ENCODE measurements at regions not wholly inside any gene's neighbourhood (a gene's known extent, or its start where the extent isn't known, plus 50 kb on each side); places are given as distances from the start of the nearest gene placed in this dataset.

DNA sequence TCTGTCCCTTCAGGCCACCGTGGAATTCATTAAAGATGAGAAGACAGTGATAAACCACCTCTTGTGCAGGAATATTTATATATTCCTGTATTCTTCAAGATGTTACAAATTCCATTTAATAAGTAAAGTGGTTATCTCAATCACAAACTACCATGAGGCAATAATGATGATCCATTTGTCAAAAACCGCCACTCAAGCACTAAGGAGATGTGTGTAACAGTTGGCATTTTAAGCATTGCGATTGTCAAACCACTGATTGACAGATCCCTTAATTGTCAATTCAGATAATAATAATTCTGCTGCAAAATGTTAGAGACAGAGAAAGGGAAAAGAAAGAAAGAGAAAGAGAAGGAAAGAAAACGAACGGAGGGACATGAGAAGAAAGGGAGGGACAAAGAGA, 476.1 kb upstream of the RBFOX1 start:
- Histone ChIP-seq H3K4me3 (no peak overlapping the region), H3K9me2 (ENCODE audit: insufficient read depth) (no peaks in the 10 kb centered on the region), H3K79me2 (replicated peaks; ENCODE audit: insufficient read depth) (no peaks in the 10 kb centered on the region), H3K36me3 (ENCODE audit: insufficient read depth) (no peaks in the 10 kb centered on the region), H4K20me1 (replicated peaks; ENCODE audit: insufficient read depth) (no peaks in the 10 kb centered on the region; the same call in 1 of the 2 replicates), H3K4me2 (no peak overlapping the region), H3K27ac (ENCODE audit: low read depth) (no peak overlapping the region), H3F3A (replicated peaks; ENCODE audit: low read depth) (no peaks in the 10 kb centered on the region), H3K27me3 (ENCODE audit: insufficient read depth) (peaks cover 59% of the 10 kb centered on the region), H2AFZ (no peak overlapping the region), H3K4me1 (ENCODE audit: insufficient read depth) (no peaks in the 10 kb centered on the region)
- Mint-ChIP-seq H3K27me3 (ENCODE audit: insufficient read depth, low read depth, poor library complexity) (peaks cover 61% of the 10 kb centered on the region), H3K9me3 (peaks cover 74% of the 10 kb centered on the region), H3K36me3 (ENCODE audit: low read depth) (no peaks in the 10 kb centered on the region; the same call in 2 of the 3 replicates), H3K4me1 (peaks cover 7% of the 10 kb centered on the region; the same call in 2 of the 3 replicates), H3K4me3 (no peak overlapping the region), H3K27ac (no peak overlapping the region)
- TF ChIP-seq EZH2 (IDR thresholded peaks at IDR 0.05; ENCODE audit: low read depth, unreplicated experiment) (no peak), JUNB (IDR thresholded peaks at IDR 0.05; ENCODE audit: unreplicated experiment) (no peak), NANOG (IDR thresholded peaks at IDR 0.05; ENCODE audit: borderline replicate concordance) (no peak), CTCF (conservative IDR thresholded peaks at IDR 0.05; ENCODE audit: low read depth in 2 of 2) (no peak), ZNF114 (CRISPR knock-in tag; IDR thresholded peaks at IDR 0.05) (no peak), STAT1 (IDR thresholded peaks at IDR 0.05; ENCODE audit: unreplicated experiment) (no peak)
- TF ChIP-seq, protein P1, sequence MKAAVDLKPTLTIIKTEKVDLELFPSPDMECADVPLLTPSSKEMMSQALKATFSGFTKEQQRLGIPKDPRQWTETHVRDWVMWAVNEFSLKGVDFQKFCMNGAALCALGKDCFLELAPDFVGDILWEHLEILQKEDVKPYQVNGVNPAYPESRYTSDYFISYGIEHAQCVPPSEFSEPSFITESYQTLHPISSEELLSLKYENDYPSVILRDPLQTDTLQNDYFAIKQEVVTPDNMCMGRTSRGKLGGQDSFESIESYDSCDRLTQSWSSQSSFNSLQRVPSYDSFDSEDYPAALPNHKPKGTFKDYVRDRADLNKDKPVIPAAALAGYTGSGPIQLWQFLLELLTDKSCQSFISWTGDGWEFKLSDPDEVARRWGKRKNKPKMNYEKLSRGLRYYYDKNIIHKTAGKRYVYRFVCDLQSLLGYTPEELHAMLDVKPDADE (IDR thresholded peaks at IDR 0.05), result no peak
- ATAC-seq (no peak), DNase-seq (ENCODE audit: low spot score) (no peak)

DNA sequence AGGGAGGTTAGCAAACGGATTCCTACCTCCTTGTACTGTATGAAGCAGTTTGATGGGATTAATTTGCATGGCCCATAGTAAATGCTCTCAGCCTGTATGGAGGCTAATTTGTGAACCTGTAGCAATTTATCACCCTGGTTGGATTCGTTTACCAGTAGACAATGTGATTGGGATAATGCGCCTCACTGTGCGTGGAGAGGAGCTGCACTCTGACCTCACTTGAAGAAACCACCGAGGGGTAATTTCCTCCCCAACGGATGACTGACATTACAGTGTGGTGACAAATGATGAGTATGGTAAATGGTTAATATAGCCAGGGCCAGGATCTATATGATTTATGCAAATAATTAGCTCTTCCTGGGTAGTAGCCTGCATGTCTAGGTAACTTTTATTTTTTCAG, 479.1 kb upstream of the RBFOX1 start:
- Mint-ChIP-seq H3K9me3 (peaks cover 83% of the 10 kb centered on the region), H3K4me1 (no peaks in the 10 kb centered on the region), H3K36me3 (ENCODE audit: low read depth) (peaks cover 3% of the 10 kb centered on the region; the same call in 1 of the 3 replicates), H3K27me3 (ENCODE audit: insufficient read depth, low read depth, poor library complexity) (peaks cover 38% of the 10 kb centered on the region), H3K4me3 (no peak overlapping the region), H3K27ac (no peak overlapping the region)
- no peak overlapping the region for H3K4me3 ChIP-seq
- no peaks in the 10 kb centered on the region; the same call in 1 of the 2 replicates for H4K20me1 ChIP-seq (replicated peaks; ENCODE audit: insufficient read depth)
- DNase-seq (ENCODE audit: low spot score) (no peak), ATAC-seq (no peak)
- H3K4me2 ChIP-seq, result no peak overlapping the region
- no peak overlapping the region for H3K27ac ChIP-seq (ENCODE audit: low read depth)
- no peaks in the 10 kb centered on the region; the same call in 1 of the 2 replicates for H3K36me3 ChIP-seq (ENCODE audit: insufficient read depth)
- no peaks in the 10 kb centered on the region for H3K9me2 ChIP-seq (ENCODE audit: insufficient read depth)
- H3K27me3 ChIP-seq (ENCODE audit: insufficient read depth), result peaks cover 30% of the 10 kb centered on the region
- H3K79me2 ChIP-seq (replicated peaks; ENCODE audit: insufficient read depth), result no peaks in the 10 kb centered on the region
- H3F3A ChIP-seq (replicated peaks; ENCODE audit: low read depth), result no peaks in the 10 kb centered on the region
- no peak overlapping the region for H2AFZ ChIP-seq
- H3K4me1 ChIP-seq (ENCODE audit: insufficient read depth), result no peaks in the 10 kb centered on the region
- TF ChIP-seq EZH2 (IDR thresholded peaks at IDR 0.05; ENCODE audit: low read depth, unreplicated experiment), result no peak
- TF ChIP-seq CTCF (conservative IDR thresholded peaks at IDR 0.05; ENCODE audit: low read depth in 2 of 2), result no peak
- TF ChIP-seq, protein P2, sequence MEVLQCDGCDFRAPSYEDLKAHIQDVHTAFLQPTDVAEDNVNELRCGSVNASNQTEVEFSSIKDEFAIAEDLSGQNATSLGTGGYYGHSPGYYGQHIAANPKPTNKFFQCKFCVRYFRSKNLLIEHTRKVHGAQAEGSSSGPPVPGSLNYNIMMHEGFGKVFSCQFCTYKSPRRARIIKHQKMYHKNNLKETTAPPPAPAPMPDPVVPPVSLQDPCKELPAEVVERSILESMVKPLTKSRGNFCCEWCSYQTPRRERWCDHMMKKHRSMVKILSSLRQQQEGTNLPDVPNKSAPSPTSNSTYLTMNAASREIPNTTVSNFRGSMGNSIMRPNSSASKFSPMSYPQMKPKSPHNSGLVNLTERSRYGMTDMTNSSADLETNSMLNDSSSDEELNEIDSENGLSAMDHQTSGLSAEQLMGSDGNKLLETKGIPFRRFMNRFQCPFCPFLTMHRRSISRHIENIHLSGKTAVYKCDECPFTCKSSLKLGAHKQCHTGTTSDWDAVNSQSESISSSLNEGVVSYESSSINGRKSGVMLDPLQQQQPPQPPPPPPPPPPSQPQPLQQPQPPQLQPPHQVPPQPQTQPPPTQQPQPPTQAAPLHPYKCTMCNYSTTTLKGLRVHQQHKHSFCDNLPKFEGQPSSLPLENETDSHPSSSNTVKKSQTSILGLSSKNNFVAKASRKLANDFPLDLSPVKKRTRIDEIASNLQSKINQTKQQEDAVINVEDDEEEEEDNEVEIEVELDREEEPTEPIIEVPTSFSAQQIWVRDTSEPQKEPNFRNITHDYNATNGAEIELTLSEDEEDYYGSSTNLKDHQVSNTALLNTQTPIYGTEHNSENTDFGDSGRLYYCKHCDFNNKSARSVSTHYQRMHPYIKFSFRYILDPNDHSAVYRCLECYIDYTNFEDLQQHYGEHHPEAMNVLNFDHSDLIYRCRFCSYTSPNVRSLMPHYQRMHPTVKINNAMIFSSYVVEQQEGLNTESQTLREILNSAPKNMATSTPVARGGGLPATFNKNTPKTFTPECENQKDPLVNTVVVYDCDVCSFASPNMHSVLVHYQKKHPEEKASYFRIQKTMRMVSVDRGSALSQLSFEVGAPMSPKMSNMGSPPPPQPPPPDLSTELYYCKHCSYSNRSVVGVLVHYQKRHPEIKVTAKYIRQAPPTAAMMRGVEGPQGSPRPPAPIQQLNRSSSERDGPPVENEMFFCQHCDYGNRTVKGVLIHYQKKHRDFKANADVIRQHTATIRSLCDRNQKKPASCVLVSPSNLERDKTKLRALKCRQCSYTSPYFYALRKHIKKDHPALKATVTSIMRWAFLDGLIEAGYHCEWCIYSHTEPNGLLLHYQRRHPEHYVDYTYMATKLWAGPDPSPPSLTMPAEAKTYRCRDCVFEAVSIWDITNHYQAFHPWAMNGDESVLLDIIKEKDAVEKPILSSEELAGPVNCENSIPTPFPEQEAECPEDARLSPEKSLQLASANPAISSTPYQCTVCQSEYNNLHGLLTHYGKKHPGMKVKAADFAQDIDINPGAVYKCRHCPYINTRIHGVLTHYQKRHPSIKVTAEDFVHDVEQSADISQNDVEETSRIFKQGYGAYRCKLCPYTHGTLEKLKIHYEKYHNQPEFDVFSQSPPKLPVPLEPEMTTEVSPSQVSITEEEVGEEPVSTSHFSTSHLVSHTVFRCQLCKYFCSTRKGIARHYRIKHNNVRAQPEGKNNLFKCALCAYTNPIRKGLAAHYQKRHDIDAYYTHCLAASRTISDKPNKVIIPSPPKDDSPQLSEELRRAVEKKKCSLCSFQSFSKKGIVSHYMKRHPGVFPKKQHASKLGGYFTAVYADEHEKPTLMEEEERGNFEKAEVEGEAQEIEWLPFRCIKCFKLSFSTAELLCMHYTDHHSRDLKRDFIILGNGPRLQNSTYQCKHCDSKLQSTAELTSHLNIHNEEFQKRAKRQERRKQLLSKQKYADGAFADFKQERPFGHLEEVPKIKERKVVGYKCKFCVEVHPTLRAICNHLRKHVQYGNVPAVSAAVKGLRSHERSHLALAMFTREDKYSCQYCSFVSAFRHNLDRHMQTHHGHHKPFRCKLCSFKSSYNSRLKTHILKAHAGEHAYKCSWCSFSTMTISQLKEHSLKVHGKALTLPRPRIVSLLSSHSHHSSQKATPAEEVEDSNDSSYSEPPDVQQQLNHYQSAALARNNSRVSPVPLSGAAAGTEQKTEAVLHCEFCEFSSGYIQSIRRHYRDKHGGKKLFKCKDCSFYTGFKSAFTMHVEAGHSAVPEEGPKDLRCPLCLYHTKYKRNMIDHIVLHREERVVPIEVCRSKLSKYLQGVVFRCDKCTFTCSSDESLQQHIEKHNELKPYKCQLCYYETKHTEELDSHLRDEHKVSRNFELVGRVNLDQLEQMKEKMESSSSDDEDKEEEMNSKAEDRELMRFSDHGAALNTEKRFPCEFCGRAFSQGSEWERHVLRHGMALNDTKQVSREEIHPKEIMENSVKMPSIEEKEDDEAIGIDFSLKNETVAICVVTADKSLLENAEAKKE (CRISPR knock-in tag; IDR thresholded peaks at IDR 0.05), result no peak
- TF ChIP-seq EZH2phosphoT487 (IDR thresholded peaks at IDR 0.05; ENCODE audit: unreplicated experiment), result no peak
- TF ChIP-seq NANOG (IDR thresholded peaks at IDR 0.05; ENCODE audit: borderline replicate concordance), result no peak
- TF ChIP-seq POLR2AphosphoS5 (IDR thresholded peaks at IDR 0.05; ENCODE audit: low read depth), result no peak
- TF ChIP-seq STAT1 (IDR thresholded peaks at IDR 0.05; ENCODE audit: unreplicated experiment), result no peak
